GM21526 (cell line): ENCODE measurements at regions not wholly inside any gene's neighbourhood (a gene's known extent, or its start where the extent isn't known, plus 50 kb on each side); places are given as distances from the start of the nearest gene placed in this dataset.
"Not testable (repeated sequence)": the region's sequence is repeated elsewhere in the genome, so short reads cannot be mapped to it uniquely, and the experiment has no call there.

ENCODE experiments used
- ATAC-seq: cut with Tn5 transposase; IDR thresholded peaks from one replicate; pipeline ENCODE4 v1.9.1; 2021; ENCODE audit warnings: moderate library complexity; ENCODE audit not compliant: unreplicated experiment, low FRiP score

DNA sequence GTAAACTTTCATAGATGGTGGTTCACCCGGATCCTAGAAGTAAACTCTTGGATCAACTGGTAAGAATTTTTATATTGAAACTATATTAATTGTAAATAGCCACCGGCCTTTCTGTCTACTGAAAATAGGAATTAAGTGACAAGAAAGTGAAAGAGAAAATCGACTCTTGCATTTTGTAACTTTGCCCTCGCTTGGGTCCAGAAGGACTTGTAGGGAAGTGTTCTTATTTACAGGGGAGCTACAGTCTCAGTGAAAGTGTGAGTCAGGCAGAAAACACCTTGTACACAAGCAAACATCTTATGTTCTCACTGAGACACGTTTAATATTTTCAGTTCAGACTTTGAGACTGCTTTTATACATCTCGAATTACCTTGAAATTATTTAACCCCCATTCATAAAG is 238.9 kb downstream of the BLID start:
- no peak for ATAC-seq

DNA sequence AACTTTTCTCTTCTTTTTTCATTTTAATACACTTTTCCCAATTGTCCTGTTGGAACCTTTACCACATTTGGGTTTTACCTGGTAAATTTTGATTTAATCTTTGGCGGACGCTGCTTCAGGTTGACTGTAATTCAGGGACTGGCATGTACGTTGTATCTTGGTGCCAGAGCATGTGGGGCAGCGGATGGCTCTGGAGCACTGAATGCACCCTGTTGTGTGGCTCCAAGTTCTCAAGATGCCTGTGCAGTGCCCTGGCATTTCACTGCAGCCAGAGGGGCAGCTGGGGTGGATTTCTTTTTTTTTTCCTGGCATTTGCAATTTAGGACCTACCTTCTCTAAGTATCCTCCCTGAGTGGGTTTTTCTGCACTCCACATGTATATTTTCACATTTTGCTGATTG is 242.2 kb downstream of the BLID start:
- ATAC-seq, result no peak

DNA sequence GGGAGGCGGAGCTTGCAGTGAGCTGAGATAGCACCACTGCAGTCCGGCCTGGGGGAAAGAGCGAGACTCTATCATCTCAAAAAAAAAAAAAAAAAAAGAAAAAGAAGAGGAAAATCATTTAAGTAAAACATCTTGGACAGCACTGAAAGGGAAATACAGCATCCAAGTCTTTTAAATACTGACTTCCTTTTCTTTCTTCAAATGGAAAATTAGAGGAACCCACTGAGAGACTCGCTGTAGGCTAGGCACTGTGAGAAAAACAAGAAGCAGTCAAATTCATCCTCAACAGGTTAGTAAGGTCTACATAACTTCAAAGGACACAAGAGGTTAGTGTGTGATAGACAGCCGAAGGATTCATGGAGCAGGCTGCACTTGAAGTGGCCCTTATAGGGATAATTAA is 243.7 kb downstream of the BLID start:
- ATAC-seq, result no peak

- no peak for ATAC-seq
Observed at GRCh38 chr11:121870206-121871045, 245.6 kb downstream of the BLID start.

DNA sequence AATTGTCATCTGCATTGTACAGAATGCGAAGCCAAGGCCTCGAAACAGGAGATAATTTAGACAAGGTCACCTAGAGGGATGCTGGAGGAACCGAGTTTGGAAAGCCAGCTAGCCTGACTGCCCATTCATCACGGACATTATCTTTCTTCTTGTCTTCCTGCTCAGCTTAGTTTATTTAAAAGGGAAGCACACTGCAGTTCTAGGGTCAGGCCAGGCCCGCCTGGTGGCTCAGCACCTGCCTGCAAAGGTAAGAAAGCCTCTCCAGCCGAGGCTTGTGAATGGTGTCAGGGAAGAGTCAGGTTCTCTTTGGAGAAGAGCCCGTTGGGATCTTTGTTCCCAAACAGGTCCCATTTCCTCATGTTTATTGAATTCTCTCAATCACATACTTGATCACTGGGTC is 246.5 kb downstream of the BLID start:
- no peak for ATAC-seq

DNA sequence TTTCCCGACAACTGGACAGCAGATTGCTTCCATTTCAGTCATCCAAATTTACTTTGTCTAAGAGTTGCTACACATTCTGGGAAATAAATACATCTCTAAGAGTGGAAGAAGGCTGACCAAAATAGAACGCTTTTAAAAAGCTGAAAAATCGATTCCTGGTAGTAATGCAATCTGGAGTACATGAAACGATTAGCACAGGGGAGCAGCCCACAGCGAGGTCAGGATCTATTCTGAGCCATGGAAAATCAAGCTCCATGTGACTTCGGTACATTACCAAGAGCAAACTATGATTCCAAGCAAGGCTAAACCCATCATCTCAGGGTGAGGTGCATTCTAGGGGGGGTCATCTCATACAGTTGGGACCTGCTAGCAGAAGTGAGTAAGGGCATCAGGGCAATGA is 249.3 kb downstream of the BLID start:
- no peak for ATAC-seq

DNA sequence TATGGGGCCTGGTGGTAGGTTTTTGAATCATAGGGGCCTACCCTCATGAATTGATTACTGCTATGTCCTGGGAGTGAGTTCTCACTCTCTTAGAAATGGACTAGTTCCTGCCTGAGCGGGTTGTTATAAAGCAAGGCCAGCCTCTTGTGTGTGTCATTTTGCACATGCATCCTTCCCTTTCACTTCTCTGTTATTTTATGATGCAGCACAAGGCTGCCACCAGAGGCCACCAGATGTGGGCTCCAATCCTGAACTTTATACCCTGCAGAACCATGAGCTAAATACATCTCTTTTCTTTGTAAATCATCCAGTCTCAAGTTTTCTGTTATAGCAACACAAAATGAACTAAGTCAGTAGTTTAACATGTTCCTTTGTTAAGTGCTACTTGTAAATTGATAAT is 251.4 kb downstream of the BLID start:
- ATAC-seq, result no peak

DNA sequence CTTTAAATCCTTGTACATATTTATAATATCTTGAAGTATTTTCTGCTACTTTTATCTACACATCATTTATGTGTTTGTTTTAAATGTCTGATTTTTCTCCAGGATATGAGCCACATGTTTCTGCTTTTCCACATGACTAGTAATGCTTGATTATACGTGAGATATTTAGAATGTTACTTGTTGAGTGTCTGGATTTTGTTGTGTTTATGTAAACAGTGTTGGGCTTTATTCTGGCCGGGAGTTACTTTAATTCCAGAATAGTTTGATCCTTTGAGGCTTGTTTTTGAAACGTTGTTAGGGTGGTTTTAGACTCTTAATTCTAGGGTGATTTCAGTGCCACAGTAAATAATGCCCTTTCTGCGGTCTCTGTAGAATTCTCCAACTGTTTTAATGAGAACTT is 252.9 kb downstream of the BLID start:
- ATAC-seq, result no peak

- ATAC-seq, result not testable (repeated sequence)
Observed at GRCh38 chr11:121855138-121855537, 260.9 kb downstream of the BLID start.

- no peak for ATAC-seq
Observed at GRCh38 chr11:121844016-121844415, 272.0 kb downstream of the BLID start.

DNA sequence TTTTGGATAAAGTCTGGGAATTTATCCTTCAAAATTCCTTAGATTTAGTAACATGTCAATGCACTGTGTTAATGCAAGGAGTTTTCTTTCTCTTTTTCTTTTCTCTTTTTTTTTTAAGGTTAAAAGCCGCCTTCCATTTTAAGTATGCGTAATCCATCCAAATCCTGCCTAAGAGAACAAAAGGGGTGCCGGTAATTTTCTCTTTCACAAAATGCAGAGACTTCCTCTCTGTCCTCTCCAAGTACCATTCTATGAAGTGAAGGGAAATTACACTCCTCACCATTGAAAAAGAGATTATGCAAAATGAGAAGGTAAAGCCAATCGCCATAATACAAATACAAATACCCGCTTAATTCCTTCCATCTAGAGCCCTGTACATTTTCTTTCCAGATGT is 273.8 kb downstream of the BLID start:
- no peak for ATAC-seq

DNA sequence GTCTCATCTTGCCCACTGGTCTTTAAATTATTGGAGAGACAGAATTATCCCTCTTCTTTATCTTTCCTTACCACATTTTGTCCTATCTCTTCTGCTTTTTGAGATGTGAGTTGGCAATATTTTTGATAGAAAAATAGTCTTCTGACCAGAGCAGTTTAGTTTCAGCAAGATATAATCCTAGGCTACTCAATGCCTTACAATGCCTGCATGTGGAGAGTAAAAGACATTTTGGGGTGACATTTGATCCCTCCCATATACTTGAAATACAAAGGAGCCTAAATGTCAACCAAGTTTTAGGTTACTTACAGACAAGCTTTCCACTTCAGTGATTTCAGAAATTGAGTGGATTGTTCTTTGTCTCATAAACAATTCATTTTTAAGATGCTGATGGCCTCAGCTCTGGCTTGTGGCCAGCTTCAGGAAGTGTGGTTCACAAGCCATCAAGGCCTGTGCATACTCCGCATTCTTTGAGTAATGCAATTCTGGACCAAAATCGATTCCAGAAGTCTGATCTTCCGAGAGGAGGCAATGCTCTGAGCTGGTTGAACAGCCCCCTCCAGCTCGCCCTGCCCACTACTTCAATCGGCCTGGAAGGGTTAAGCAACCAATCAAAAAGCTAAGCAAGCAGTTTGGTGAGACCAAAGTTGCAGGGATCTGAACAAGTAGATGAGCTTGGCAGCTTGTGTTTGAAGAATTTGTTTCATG is 274.4 kb downstream of the BLID start:
- no peak for ATAC-seq

DNA sequence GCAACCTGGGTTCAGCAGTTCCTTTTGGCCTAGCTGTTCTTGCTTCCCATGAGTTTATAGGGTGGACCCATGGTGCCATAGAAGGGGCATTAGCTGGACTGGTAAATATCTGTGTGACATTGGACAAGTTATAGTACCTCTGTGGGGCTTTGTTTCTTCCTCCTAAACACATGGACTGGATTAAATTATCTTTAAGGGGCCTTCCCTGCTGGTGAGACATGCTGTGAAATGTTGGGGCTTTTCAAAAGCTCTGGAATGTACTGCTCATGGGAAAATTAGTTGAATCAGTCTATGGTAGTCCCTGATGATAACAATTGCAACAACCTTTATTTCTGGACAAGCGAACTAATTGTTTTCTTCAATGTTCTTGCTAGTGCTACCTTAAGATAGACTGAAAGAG is 276.2 kb downstream of the BLID start:
- ATAC-seq, result no peak

DNA sequence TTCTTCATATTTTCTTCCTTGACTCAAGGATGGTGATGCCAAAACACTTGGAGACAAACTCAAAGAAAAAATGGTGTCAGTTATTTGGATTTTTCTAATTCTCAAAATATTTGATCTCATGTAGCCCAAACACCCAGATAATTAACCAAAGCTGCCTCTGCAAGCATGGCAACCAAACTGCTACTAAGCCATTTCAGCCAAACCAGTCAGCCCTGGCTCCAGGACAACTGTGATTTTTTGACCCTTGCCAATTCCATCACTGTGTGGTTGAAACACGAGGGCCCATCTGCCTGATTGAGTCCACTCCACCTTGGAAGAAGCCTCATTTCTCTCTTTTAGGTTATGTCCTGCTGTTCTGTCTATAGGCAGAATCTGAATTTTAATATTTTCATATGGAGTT is 277.4 kb downstream of the BLID start:
- no peak for ATAC-seq

- ATAC-seq, result no peak
Observed at GRCh38 chr11:121833970-121834369, 282.0 kb downstream of the BLID start.

DNA sequence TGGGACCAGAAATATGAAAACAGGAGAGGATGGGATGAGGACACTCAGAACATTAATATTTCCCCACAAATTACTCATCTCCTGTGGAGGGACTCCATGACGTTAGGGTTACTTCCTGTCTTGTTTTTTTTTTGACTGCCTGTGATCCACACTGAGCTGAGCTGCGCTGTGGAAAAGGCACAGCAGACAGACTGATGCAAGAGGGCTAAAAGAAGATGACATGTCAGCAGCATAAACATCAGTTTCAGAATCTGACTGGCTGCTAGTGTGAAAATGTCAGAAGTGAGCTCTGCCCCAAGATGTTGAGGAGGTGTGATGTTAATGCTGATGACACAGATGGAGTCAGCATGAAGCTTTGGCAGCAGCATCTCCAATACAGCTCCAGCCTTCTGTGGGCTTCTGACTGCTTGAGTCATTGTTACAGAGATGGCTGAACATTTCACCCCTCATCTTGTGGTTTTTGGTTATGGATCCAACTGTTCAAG is 286.8 kb downstream of the BLID start:
- no peak for ATAC-seq

DNA sequence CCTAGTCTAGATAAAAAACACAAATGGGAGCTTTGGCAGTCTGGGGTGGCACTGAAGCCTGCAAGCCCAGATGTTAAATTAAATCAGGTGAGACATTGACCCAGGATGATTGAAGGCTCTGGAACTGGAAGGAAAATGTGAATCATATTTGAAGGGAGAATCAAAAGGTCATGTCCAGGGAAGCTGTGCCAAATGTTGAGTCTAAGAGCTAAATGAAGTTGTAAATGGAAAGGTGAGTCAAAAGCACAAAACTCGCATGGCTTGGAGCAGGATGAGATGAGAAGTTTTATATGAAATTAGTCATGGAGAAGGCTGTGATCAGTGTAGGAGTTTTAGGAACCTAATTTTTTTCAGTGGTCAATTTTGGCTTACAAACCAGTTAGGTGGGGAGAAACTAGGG is 301.1 kb downstream of the BLID start:
- no peak for ATAC-seq

- ATAC-seq, result no peak
Observed at GRCh38 chr11:121814296-121814695, 301.7 kb downstream of the BLID start.

GRCh38 chr11:121810291-121810690 is 305.7 kb downstream of the BLID start:
- ATAC-seq, result no peak

GRCh38 chr11:121808096-121808495 is 307.9 kb downstream of the BLID start:
- ATAC-seq, result no peak

- no peak for ATAC-seq
Observed at GRCh38 chr11:121807051-121807450, 309.0 kb downstream of the BLID start.

DNA sequence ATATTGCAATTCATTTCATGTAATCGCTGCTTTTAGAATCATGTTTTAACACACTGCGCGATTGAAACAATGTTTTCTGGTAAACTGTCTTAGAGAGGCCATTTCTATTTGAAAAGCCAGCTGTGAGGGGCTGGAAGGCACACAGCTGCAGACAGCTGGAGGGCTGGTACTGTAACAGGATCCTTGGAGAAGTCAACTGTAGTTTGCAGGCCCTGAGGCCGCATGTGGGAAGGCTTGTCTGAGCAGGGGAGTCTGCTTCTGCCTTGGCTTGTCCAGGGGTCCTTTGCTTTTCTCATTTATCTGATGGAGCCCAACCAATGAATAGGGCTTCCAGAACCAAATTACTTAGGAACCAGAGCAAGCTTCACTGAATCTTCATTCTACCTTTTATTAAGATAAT is 313.5 kb downstream of the BLID start:
- no peak for ATAC-seq
